Fibroblast of lung (primary cell): ENCODE measurements at regions not wholly inside any gene's neighbourhood (a gene's known extent, or its start where the extent isn't known, plus 50 kb on each side); places are given as distances from the start of the nearest gene placed in this dataset.

Experiments
- EZH2 ChIP-seq: IDR thresholded peaks from 2 replicates; pipeline ENCODE4 v1.5.1; 2012; ENCODE audit warnings: low read length, control low read depth, mild to moderate bottlenecking; ENCODE audit errors: missing control alignments
- TF ChIP-seq, protein P1 (sequence below), 2 donors: IDR thresholded peaks in 1 of 2; conservative IDR thresholded peaks in 1 of 2; 1 replicate in 1 of 2; 2 replicates in 1 of 2; pipeline ENCODE4 v1.5.1; 2011 to 2012; ENCODE audit warnings: low read length in 2 of 2, control low read depth in 1 of 2, inconsistent platforms in 1 of 2, low read depth in 1 of 2, mild to moderate bottlenecking in 1 of 2

DNA sequence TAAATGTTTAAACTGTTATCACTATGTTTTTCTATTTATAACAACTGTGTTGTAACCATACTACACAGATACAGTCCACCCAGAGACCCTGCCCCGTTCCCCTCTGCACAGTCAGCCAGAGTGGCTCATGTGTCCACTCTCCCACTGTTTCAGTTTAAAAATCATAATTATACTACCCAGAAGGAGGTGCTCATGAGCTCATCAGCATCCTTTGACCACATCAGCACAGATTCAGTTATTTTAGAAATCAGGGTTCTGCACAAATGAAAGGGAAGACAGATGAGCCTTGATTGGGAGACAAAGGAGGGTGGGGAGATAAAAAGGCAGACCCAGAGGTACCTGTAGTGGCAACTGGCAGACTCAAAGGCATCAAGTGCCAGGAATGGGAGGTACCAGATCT lies 124.3 kb downstream of the RCN1 start:
- TF ChIP-seq, protein P1, sequence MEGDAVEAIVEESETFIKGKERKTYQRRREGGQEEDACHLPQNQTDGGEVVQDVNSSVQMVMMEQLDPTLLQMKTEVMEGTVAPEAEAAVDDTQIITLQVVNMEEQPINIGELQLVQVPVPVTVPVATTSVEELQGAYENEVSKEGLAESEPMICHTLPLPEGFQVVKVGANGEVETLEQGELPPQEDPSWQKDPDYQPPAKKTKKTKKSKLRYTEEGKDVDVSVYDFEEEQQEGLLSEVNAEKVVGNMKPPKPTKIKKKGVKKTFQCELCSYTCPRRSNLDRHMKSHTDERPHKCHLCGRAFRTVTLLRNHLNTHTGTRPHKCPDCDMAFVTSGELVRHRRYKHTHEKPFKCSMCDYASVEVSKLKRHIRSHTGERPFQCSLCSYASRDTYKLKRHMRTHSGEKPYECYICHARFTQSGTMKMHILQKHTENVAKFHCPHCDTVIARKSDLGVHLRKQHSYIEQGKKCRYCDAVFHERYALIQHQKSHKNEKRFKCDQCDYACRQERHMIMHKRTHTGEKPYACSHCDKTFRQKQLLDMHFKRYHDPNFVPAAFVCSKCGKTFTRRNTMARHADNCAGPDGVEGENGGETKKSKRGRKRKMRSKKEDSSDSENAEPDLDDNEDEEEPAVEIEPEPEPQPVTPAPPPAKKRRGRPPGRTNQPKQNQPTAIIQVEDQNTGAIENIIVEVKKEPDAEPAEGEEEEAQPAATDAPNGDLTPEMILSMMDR (conservative IDR thresholded peaks at IDR 0.05 in 1 of 2, IDR thresholded peaks at IDR 0.05 in 1 of 2; ENCODE audit: low read depth in 1 of 2, low read length in 2 of 2): no peak
- no peak for TF ChIP-seq EZH2
